Calu3 (cell line): ENCODE measurements at regions not wholly inside any gene's neighbourhood (a gene's known extent, or its start where the extent isn't known, plus 50 kb on each side); places are given as distances from the start of the nearest gene placed in this dataset.

Source experiments
- BruUV-seq: library from RNA; stranded (reverse); fragments of 400-500 nt; replicated peaks from 2 replicates; lab custom pipeline; 2021; lab: Mats Ljungman, UMichigan
- CTCF ChIA-PET: fragments of 300-600 bp; sonication (Branson Sonifier 250); formaldehyde crosslinking; loops from one replicate; lab custom pipeline; 2022; ENCODE audit warnings: antibody characterized with exemption; lab: Charles Lee
- DNase-seq: peaks from one replicate; pipeline ENCODE4 v3.0.0; 2022
- H3K27ac Mint-ChIP-seq: one replicate; pipeline ENCODE4 v1.8.0; 2022; ENCODE audit warnings: mixed read lengths; ENCODE audit not compliant: unreplicated experiment
- H3K27me3 Mint-ChIP-seq: one replicate; pipeline ENCODE4 v1.8.0; 2022; ENCODE audit warnings: mixed read lengths; ENCODE audit not compliant: unreplicated experiment
- H3K36me3 Mint-ChIP-seq: one replicate; pipeline ENCODE4 v1.8.0; 2022; ENCODE audit warnings: mild to moderate bottlenecking, moderate library complexity, mixed read lengths; ENCODE audit not compliant: insufficient read depth, unreplicated experiment
- H3K4me1 Mint-ChIP-seq: one replicate; pipeline ENCODE4 v1.8.0; 2022; ENCODE audit warnings: mild to moderate bottlenecking, low read depth, mixed read lengths; ENCODE audit not compliant: unreplicated experiment
- H3K4me3 Mint-ChIP-seq: one replicate; pipeline ENCODE4 v1.8.0; 2022; ENCODE audit warnings: mild to moderate bottlenecking, low read depth, moderate library complexity, mixed read lengths; ENCODE audit not compliant: unreplicated experiment
- H3K9me3 Mint-ChIP-seq: one replicate; pipeline ENCODE4 v1.8.0; 2022; ENCODE audit warnings: low read depth, mixed read lengths; ENCODE audit not compliant: unreplicated experiment
- CTCF ChIP-seq: fragments of 200-600 bp; IDR thresholded peaks from one replicate; pipeline ENCODE4 v1.8.0; 2022; ENCODE audit warnings: antibody characterized with exemption; ENCODE audit not compliant: unreplicated experiment
- intact Hi-C: fragments of 100-400 bp; cut with micrococcal nuclease; formaldehyde crosslinking; loops from one replicate; pipeline ENCODE4 v1.10.0; 2022; ENCODE audit not compliant: unreplicated experiment

- H3K4me3 Mint-ChIP-seq, result no peak overlapping the region
- CTCF ChIA-PET, result interaction anchor here (0.7 kb wide), 1 partner anchor 53 kb away, joined by 3 read pairs; no protein-coding TSS in a partner anchor
- H3K27ac Mint-ChIP-seq, result peak overlapping the region; percentile 79
- H3K27me3 Mint-ChIP-seq, result no peaks in the 10 kb centered on the region
- DNase-seq, result no peak
- no peaks in the 10 kb centered on the region for H3K36me3 Mint-ChIP-seq
- H3K9me3 Mint-ChIP-seq, result no peaks in the 10 kb centered on the region
- H3K4me1 Mint-ChIP-seq, result peaks cover 22% of the 10 kb centered on the region
- TF ChIP-seq CTCF, result no peak
- intact Hi-C loops, result no loop called here
- BruUV-seq, result no TSS peak
Measured at GRCh38 chr4:106583108-106583507, 214.5 kb upstream of the GIMD1 start.

GRCh38 chr4:106582103-106582502, 213.5 kb upstream of the GIMD1 start:
- CTCF ChIA-PET, result no interaction called here
- Mint-ChIP-seq H3K9me3 (no peaks in the 10 kb centered on the region), H3K27me3 (no peaks in the 10 kb centered on the region), H3K4me1 (peaks cover 22% of the 10 kb centered on the region), H3K36me3 (no peaks in the 10 kb centered on the region), H3K4me3 (no peak overlapping the region), H3K27ac (no peak overlapping the region)
- intact Hi-C loops, result no loop called here
- no peak for TF ChIP-seq CTCF
- DNase-seq, result no peak
- BruUV-seq, result no TSS peak

DNA sequence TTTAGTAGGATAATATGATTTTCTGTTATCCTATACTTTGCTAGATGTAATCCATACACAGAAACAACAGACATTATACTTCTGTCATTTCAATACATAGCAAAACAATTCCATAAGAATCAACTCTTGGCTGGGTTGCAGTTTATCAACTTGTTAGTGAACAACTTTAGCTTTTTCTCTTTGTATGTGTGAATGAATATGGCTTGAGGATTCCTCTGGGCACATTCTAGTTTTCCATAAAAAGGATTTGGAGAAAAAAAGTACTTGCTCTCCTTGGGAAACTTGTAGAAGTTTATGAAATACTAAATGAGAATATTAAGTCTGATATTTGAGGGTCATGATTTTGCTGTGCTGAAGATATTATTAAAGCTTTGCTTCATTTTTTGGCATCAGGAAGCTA, 210.7 kb upstream of the GIMD1 start:
- CTCF ChIA-PET, result no interaction called here
- peaks cover 17% of the 10 kb centered on the region for H3K4me1 Mint-ChIP-seq
- intact Hi-C loops, result no loop called here
- H3K36me3 Mint-ChIP-seq, result no peaks in the 10 kb centered on the region
- H3K4me3 Mint-ChIP-seq, result no peak overlapping the region
- H3K27me3 Mint-ChIP-seq, result no peaks in the 10 kb centered on the region
- no peak for DNase-seq
- H3K9me3 Mint-ChIP-seq, result no peaks in the 10 kb centered on the region
- no TSS peak for BruUV-seq
- no peak overlapping the region for H3K27ac Mint-ChIP-seq
- no peak for TF ChIP-seq CTCF

DNA sequence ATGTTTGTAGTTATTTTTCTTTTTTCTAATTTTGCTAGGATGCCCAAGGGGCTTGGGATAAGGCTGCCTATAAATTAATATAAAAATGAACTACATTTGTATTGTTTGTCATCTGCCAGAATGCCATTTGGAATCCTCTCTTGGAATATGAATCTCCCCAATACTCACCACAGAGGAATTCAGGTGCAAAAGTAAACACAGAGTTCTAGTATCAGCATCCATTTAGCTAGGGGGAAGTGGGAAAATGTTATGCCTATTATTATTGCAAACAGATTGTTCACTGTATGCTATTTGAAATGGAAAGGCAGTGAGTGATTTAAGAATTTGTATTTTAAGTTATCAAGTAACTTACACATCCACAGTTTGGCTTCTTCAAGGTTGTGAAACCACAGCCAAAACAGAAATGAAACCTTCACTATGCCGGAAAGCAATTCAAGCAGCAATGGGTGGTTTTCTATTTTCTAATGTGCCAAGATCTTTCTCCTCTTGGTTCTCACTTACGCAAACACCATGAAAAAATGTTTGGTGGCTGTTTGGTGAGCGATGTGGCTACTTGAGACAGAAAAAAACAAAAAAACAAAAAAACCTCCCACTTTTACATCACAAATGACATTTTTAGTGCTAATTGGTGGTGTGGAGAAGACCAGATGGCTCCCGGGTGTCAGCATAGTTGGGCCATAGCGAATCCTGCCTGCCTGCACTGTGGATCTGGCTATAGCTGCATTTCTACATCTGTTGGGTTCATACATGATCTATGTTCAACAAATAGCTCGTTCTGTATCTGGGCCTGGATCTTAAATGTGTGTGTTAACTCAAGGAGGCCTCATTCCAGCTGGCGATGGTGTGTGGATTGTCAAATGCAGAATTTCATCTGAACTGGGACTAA, 200.8 kb upstream of the GIMD1 start:
- BruUV-seq, result no TSS peak
- intact Hi-C loops, result no loop called here
- CTCF ChIA-PET, result no interaction called here
- no peaks in the 10 kb centered on the region for H3K4me1 Mint-ChIP-seq
- H3K27ac Mint-ChIP-seq, result no peak overlapping the region
- peaks cover 5% of the 10 kb centered on the region for H3K9me3 Mint-ChIP-seq
- no peaks in the 10 kb centered on the region for H3K36me3 Mint-ChIP-seq
- no peaks in the 10 kb centered on the region for H3K27me3 Mint-ChIP-seq
- no peak overlapping the region for H3K4me3 Mint-ChIP-seq
- TF ChIP-seq CTCF, result no peak
- no peak for DNase-seq
